Parathyroid adenoma (tissue), 2 donors: ENCODE measurements at regions not wholly inside any gene's neighbourhood (a gene's known extent, or its start where the extent isn't known, plus 50 kb on each side); places are given as distances from the start of the nearest gene placed in this dataset.
"Not testable (repeated sequence)": the region's sequence is repeated elsewhere in the genome, so short reads cannot be mapped to it uniquely, and the experiment has no call there.

ENCODE experiments used
- H2AFZ ChIP-seq: fragments of 300-600 bp; sonication (generic); one replicate; pipeline ENCODE4 v1.7.0; 2017; ENCODE audit warnings: antibody characterized with exemption, mild to moderate bottlenecking
- H3K27ac ChIP-seq: fragments of 300-600 bp; sonication (generic); one replicate; pipeline ENCODE4 v1.7.0; 2017
- H3K27me3 ChIP-seq: fragments of 300-600 bp; sonication (generic); one replicate; pipeline ENCODE4 v1.7.0; 2017; ENCODE audit warnings: low read length; ENCODE audit not compliant: control insufficient read depth, insufficient read depth
- H3K36me3 ChIP-seq: fragments of 300-600 bp; sonication (generic); one replicate; pipeline ENCODE4 v1.7.0; 2017; ENCODE audit warnings: low read length; ENCODE audit not compliant: control insufficient read depth, insufficient read depth
- H3K4me1 ChIP-seq: fragments of 300-600 bp; sonication (generic); one replicate; pipeline ENCODE4 v1.7.0; 2017; ENCODE audit warnings: control low read depth
- H3K4me2 ChIP-seq: fragments of 300-600 bp; sonication (generic); one replicate; pipeline ENCODE4 v1.7.0; 2017; ENCODE audit warnings: low read length
- H3K4me3 ChIP-seq: fragments of 300-600 bp; sonication (generic); one replicate; pipeline ENCODE4 v1.7.0; 2017; ENCODE audit warnings: low read depth, low read length
- H3K79me2 ChIP-seq: fragments of 300-600 bp; sonication (generic); one replicate; pipeline ENCODE4 v1.7.0; 2017; ENCODE audit warnings: control low read depth
- H3K9ac ChIP-seq: fragments of 300-600 bp; sonication (generic); one replicate; pipeline ENCODE4 v1.7.0; 2017; ENCODE audit warnings: mild to moderate bottlenecking
- H3K9me3 ChIP-seq: fragments of 300-600 bp; sonication (generic); one replicate; pipeline ENCODE4 v1.7.0; 2017; ENCODE audit warnings: low read length; ENCODE audit not compliant: control insufficient read depth
- CTCF ChIP-seq: fragments of 300-600 bp; sonication (generic); IDR thresholded peaks from one replicate; pipeline ENCODE4 v1.7.0; 2017; ENCODE audit warnings: antibody characterized with exemption, mild to moderate bottlenecking
- donor health status: primary hyperparathyroidism.

- H3K79me2 ChIP-seq = no peaks in the 10 kb centered on the region
- no peaks in the 10 kb centered on the region for H3K27me3 ChIP-seq
- TF ChIP-seq CTCF = no peak
- no peak overlapping the region for H3K4me2 ChIP-seq
- no peak overlapping the region for H3K4me3 ChIP-seq
- no peaks in the 10 kb centered on the region for H3K36me3 ChIP-seq
- no peak overlapping the region for H3K9ac ChIP-seq
- no peaks in the 10 kb centered on the region for H3K4me1 ChIP-seq
- no peak overlapping the region for H2AFZ ChIP-seq
- no peak overlapping the region for H3K27ac ChIP-seq
- H3K9me3 ChIP-seq = no peaks in the 10 kb centered on the region
Measured at GRCh38 chr3:20245781-20246180, 59.8 kb upstream of the SGO1 start.

GRCh38 chr3:20240154-20240883 is 54.3 kb upstream of the SGO1 start:
- Histone ChIP-seq H3K9ac (no peak overlapping the region), H3K36me3 (no peaks in the 10 kb centered on the region), H3K4me2 (no peak overlapping the region), H3K27me3 (no peaks in the 10 kb centered on the region), H3K4me1 (no peaks in the 10 kb centered on the region), H3K27ac (no peak overlapping the region), H2AFZ (no peak overlapping the region), H3K79me2 (no peaks in the 10 kb centered on the region), H3K9me3 (no peaks in the 10 kb centered on the region), H3K4me3 (no peak overlapping the region)
- no peak for TF ChIP-seq CTCF

- not testable (repeated sequence) for H3K9me3 ChIP-seq, H3K36me3 ChIP-seq, H3K4me2 ChIP-seq, H3K27me3 ChIP-seq, H3K4me1 ChIP-seq, H3K27ac ChIP-seq, H2AFZ ChIP-seq, H3K4me3 ChIP-seq, H3K9ac ChIP-seq, H3K79me2 ChIP-seq
Measured at GRCh38 chr3:20238199-20238598, 52.2 kb upstream of the SGO1 start.

GRCh38 chr3:20236603-20237002 is 50.6 kb upstream of the SGO1 start:
- no peak overlapping the region for H2AFZ ChIP-seq
- no peak overlapping the region for H3K27ac ChIP-seq
- H3K4me1 ChIP-seq = no peaks in the 10 kb centered on the region
- no peaks in the 10 kb centered on the region for H3K27me3 ChIP-seq
- no peak overlapping the region for H3K4me3 ChIP-seq
- no peak overlapping the region for H3K4me2 ChIP-seq
- no peaks in the 10 kb centered on the region for H3K9me3 ChIP-seq
- TF ChIP-seq CTCF = no peak
- no peaks in the 10 kb centered on the region for H3K36me3 ChIP-seq
- no peaks in the 10 kb centered on the region for H3K79me2 ChIP-seq
- H3K9ac ChIP-seq = no peak overlapping the region
